Neutrophil (primary cell): ENCODE measurements at regions not wholly inside any gene's neighbourhood (a gene's known extent, or its start where the extent isn't known, plus 50 kb on each side); places are given as distances from the start of the nearest gene placed in this dataset.
"Not testable (repeated sequence)": the region's sequence is repeated elsewhere in the genome, so short reads cannot be mapped to it uniquely, and the experiment has no call there.

ENCODE experiments used
- H3K27ac ChIP-seq: fragments of 200-600 bp; sonication (generic); 2 replicates; pipeline ENCODE4 v1.5.1; 2016; ENCODE audit warnings: mild to moderate bottlenecking, moderate library complexity
- H3K27me3 ChIP-seq: fragments of 200-600 bp; sonication (generic); 2 replicates; pipeline ENCODE4 v1.6.0; 2016; ENCODE audit warnings: mild to moderate bottlenecking
- H3K36me3 ChIP-seq: fragments of 200-600 bp; sonication (generic); 2 replicates; pipeline ENCODE4 v1.5.1; 2017
- H3K4me1 ChIP-seq, 2 experiments: fragments of 200-600 bp in 1 of 2; sonication (generic) in 1 of 2; 1 replicate in 1 of 2; 2 replicates in 1 of 2; pipeline versions ENCODE4 v1.5.1 to v1.6.1; 2013 to 2016; ENCODE audit warnings: low read depth in 1 of 2, low read length in 1 of 2, mild to moderate bottlenecking in 1 of 2, moderate library complexity in 1 of 2; ENCODE audit not compliant: control insufficient read depth in 1 of 2, insufficient read depth in 1 of 2
- H3K4me3 ChIP-seq, 2 experiments: fragments of 200-600 bp in 1 of 2; sonication (generic) in 1 of 2; 1 replicate in 1 of 2; 2 replicates in 1 of 2; pipeline ENCODE4 v1.5.1; 2013 to 2016; ENCODE audit warnings: low read depth in 1 of 2, low read length in 1 of 2, mild to moderate bottlenecking in 1 of 2, moderate library complexity in 1 of 2
- H3K9me3 ChIP-seq: fragments of 200-600 bp; sonication (generic); 2 replicates; pipeline ENCODE4 v1.5.1; 2016
- TF ChIP-seq, protein P1 (sequence below): fragments of 200-600 bp; sonication (generic); IDR thresholded peaks from 2 replicates; pipeline ENCODE4 v1.5.1; 2016; ENCODE audit warnings: antibody characterized with exemption

DNA sequence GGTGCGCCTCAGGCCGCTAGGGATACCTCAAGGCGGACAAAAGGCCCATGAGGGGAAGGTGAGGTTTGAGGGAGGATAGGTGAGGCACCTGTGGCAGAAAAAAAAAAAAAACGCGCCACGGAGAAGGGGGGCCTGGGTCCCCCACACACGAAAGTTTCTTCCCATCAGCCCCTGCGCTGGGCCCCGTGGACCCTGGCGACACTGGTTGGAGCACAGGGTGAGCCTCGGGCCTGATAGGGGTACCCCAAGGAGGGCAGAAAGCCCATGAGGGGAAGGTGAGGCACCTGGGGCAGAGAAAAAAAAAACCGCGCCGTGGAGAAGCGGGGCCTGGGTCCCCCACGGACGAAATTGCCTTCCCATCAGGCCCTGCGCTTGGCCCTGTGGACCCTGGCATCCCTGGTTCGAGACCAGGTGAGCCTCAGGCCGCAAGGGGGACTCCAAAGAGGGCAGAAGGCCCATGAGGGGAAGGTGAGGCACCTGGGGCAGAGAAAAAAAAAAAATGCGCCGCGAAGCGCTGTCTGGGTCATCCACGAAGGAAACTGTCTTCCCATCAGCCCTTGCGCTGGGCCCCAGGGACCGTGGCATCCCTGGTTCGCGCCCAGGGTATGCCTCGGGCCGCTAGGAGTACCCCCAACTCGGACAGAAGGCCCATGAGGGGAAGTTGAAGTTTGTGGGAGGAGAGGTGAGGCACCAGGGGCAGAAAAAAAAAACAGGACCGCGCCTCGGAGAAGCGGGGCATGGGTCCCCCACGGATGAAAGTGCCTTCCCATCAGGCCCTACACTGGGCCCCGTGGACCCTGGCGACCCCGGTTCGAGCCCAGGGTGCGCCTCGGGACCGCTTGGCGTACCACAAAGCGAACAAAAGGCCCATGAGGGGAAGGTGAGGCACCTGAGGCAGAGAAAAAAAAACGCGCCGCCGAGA is 226.2 kb downstream of the CCDC74A start:
- Histone ChIP-seq H3K4me3 (no peak overlapping the region), H3K36me3 (no peaks in the 10 kb centered on the region), H3K9me3 (no peaks in the 10 kb centered on the region), H3K27ac (no peak overlapping the region), H3K27me3 (no peaks in the 10 kb centered on the region), H3K4me1 (no peaks in the 10 kb centered on the region)
- TF ChIP-seq, protein P1, sequence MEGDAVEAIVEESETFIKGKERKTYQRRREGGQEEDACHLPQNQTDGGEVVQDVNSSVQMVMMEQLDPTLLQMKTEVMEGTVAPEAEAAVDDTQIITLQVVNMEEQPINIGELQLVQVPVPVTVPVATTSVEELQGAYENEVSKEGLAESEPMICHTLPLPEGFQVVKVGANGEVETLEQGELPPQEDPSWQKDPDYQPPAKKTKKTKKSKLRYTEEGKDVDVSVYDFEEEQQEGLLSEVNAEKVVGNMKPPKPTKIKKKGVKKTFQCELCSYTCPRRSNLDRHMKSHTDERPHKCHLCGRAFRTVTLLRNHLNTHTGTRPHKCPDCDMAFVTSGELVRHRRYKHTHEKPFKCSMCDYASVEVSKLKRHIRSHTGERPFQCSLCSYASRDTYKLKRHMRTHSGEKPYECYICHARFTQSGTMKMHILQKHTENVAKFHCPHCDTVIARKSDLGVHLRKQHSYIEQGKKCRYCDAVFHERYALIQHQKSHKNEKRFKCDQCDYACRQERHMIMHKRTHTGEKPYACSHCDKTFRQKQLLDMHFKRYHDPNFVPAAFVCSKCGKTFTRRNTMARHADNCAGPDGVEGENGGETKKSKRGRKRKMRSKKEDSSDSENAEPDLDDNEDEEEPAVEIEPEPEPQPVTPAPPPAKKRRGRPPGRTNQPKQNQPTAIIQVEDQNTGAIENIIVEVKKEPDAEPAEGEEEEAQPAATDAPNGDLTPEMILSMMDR: no peak

DNA sequence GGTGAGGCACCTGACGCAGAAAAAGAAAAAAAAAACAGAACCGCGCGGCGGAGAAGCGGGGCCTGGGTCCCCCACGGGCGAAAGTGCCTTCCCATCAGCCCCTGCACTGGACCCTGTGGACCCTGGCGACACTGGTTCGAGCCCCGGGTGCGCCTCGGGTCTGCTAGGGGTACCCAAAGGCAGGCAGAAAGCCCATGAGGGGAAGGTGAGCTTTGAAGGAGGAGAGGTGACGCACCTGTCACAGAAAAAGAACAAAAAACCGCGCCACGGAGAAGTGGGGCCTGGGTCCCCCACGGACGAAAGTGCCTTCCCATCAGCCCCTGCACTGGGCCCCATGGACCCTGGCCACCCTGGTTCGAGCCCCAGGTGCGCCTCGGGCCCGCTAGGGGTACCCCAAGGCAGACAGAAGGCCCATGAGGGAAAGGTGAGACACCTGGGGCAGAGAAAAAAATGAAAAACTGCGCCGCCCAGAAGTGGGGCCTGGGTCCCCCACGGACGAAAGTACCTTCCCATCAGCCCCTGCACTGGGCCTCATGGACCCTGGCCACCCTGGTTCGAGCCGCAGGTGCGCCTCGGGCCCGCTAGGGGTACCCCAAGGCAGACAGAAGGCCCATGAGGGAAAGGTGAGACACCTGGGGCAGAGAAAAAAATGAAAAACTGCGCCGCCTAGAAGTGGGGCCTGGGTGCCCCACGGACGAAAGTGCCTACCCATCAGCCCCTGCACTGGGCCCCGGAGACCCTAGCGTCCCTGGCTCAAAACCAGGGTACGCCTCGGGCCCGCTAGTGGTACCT is 227.4 kb downstream of the CCDC74A start:
- Histone ChIP-seq H3K4me3 (no peak overlapping the region), H3K27ac (no peak overlapping the region), H3K4me1 (no peaks in the 10 kb centered on the region), H3K36me3 (no peaks in the 10 kb centered on the region), H3K27me3 (no peaks in the 10 kb centered on the region), H3K9me3 (no peaks in the 10 kb centered on the region)
- TF ChIP-seq, protein P1: no peak

DNA sequence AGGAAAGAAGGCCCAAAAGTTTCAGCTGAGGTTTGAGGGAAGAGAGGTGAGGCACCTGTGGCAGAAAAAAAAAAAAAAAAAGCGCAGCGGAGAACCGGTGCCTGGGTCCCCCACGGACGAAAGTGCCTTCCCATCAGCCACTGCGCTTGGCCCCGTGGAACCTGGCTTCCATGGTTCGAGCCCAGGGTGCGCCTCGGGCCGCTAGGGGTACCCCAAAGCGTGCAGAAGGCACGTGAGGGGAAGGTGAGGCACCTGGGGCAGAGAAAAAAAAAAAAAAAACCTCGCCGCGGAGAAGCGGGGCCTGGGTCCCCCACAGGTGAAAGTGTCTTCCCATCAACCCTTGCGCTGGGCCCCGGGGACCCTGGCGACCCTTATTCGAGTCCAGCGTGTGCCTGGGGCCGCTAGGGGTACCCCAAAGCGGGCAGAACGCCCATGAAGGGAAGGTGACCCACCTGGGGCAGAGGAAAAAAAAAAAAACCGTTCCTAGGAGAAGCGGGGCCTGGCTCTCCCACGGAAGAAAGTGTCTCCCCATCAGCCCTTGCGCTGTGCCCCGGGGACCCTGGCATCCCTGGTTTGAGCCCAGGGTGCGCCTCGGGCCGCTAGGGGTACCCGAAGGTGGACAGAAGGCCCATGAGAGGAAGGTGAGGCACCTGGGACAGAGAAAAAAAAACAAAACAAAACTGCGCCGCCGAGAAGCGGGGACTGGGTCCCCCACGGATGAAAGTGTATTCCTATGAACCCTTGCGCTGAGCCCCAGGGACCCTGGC is 228.6 kb downstream of the CCDC74A start:
- no peak overlapping the region for H3K4me3 ChIP-seq
- H3K36me3 ChIP-seq: no peaks in the 10 kb centered on the region
- no peak overlapping the region for H3K27ac ChIP-seq
- TF ChIP-seq, protein P1: no peak
- H3K9me3 ChIP-seq: no peaks in the 10 kb centered on the region
- H3K27me3 ChIP-seq: no peaks in the 10 kb centered on the region
- H3K4me1 ChIP-seq: no peaks in the 10 kb centered on the region

DNA sequence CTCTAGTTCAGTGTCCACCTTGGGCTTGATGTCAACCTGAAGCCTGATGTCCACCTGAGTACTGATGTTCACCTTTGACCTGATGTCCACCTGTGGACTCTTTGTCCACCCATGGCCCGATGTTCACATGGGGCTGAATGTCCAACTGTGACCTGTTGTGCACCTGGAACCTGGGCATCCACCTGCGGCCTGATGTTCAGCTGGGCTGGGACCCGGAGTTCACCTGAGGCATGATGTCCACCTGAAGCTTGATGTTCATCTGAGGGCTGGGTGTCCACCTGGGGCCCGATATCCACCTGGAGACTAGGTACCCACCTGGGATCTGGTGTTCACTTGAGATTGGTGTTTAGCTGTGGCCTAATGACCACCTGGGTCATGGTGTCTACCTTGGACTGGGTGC is 231.3 kb downstream of the CCDC74A start:
- H3K9me3 ChIP-seq, H3K4me1 ChIP-seq, H3K27me3 ChIP-seq, H3K27ac ChIP-seq, H3K36me3 ChIP-seq, H3K4me3 ChIP-seq: not testable (repeated sequence)

DNA sequence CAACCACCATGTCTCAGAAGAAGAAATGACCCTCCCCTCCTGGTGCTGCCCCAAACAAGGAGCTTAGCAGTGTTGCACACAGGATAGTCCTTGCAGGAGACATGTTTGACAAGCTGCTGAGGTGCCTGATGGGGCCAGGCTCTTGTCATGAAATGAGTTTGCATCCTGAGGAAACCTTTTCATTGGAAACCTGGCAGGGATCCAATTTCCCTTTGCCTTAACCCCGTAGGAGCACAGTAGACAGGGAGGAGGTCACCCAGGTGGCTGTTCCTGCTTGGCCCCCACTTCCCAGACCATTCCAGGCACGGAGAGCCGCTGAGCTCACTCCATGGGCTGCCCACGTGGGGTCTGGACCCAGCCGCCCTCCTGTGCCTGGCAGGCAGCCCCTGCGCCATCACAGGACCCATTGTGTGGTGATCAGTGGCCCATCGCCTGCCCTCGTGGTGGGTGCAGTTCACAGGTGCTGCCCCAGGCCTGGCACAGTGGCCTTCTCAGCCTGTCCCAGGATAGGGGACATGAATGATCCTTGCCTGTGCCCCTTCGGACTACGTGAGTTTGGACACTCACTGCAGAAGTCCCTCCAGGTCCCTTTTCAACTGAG is 247.4 kb downstream of the CCDC74A start:
- H3K4me1 ChIP-seq, H3K9me3 ChIP-seq, H3K4me3 ChIP-seq, H3K27me3 ChIP-seq, H3K27ac ChIP-seq, H3K36me3 ChIP-seq: not testable (repeated sequence)

DNA sequence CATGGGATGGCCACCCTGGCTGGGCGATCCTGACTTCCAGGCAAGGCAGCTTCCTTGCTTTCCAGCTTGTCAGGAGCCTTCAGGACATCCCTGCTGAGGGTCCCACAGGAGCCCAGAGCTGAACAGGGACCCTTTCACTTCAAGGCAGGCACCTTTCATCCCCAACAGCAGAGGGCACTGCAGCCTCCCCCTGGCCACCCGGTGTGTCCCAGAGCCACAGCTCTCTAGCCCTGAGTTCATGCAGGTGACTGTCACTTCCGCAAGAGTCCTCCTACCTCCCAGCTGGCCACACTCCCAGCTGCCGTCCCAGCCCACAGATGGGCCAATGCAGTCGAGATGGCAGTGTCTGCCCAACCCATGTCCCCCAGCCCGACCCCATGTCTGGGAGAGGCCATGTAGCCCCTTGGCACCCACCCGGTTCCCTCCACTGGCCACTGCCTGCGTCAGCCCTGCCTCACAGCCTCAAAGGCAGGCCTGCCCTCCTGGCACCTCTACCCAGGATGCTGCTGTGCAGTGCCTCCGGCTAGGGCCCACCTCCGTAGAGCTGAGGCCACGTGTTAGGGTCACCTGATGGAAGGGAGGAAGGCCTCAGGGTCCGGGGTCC is 248.3 kb downstream of the CCDC74A start:
- not testable (repeated sequence) for H3K9me3 ChIP-seq, H3K4me3 ChIP-seq

DNA sequence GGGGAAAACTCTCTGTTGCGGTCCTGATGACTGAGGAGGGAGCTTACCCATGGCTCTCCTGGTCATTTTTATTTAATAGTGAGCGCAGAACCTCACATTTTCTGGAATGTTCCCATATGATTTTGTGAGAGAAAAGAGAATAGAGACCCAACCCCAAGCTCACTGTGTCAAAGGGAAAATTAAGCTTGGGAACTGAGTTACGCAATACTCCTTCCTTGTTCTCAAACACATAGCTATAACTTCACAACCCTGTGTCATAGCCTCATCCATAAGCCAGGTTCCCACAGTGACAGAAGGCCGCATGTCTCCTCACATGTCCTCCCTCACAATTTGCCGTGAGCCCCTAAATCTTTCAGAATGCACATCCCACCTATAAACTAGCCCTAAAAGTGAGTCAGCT is 252.8 kb downstream of the CCDC74A start:
- not testable (repeated sequence) for H3K27me3 ChIP-seq, H3K4me3 ChIP-seq, H3K27ac ChIP-seq, H3K36me3 ChIP-seq, H3K9me3 ChIP-seq, H3K4me1 ChIP-seq

More for the DNA sequence above, 248.3 kb downstream of the CCDC74A start:
- H3K27ac ChIP-seq, H3K27me3 ChIP-seq, H3K36me3 ChIP-seq, H3K4me1 ChIP-seq: not testable (repeated sequence)
